GM21367 (cell line): ENCODE measurements at regions not wholly inside any gene's neighbourhood (a gene's known extent, or its start where the extent isn't known, plus 50 kb on each side); places are given as distances from the start of the nearest gene placed in this dataset.

Experiments used
- ATAC-seq: cut with Tn5 transposase; IDR thresholded peaks from one replicate; pipeline ENCODE4 v1.9.1; 2021; ENCODE audit not compliant: unreplicated experiment

GRCh38 chr6:105817961-105818360 is 268.2 kb upstream of the PRDM1 start:
- no peak for ATAC-seq

- ATAC-seq = no peak
Observed at GRCh38 chr6:105817370-105817769, 268.8 kb upstream of the PRDM1 start.

- no peak for ATAC-seq
Observed at GRCh38 chr6:105816847-105817246, 269.3 kb upstream of the PRDM1 start.

GRCh38 chr6:105815661-105816555 is 270.2 kb upstream of the PRDM1 start:
- ATAC-seq = no peak

GRCh38 chr6:105814745-105815536 is 271.2 kb upstream of the PRDM1 start:
- ATAC-seq = no peak

- ATAC-seq = no peak
Observed at GRCh38 chr6:105810922-105811482, 275.1 kb upstream of the PRDM1 start.

GRCh38 chr6:105810105-105810921 is 275.8 kb upstream of the PRDM1 start:
- no peak for ATAC-seq

- ATAC-seq = no peak
Observed at GRCh38 chr6:105808571-105808970, 277.6 kb upstream of the PRDM1 start.

- no peak for ATAC-seq
Observed at GRCh38 chr6:105807905-105808304, 278.2 kb upstream of the PRDM1 start.

GRCh38 chr6:105806486-105806920 is 279.6 kb upstream of the PRDM1 start:
- ATAC-seq = no peak

GRCh38 chr6:105805501-105806023 is 280.6 kb upstream of the PRDM1 start:
- ATAC-seq = no peak

GRCh38 chr6:105804424-105804823 is 281.7 kb upstream of the PRDM1 start:
- no peak for ATAC-seq

- ATAC-seq = no peak
Observed at GRCh38 chr6:105804000-105804399, 282.1 kb upstream of the PRDM1 start.

- no peak for ATAC-seq
Observed at GRCh38 chr6:105803442-105803841, 282.7 kb upstream of the PRDM1 start.

GRCh38 chr6:105802703-105803102 is 283.4 kb upstream of the PRDM1 start:
- no peak for ATAC-seq

- no peak for ATAC-seq
Observed at GRCh38 chr6:105800871-105801270, 285.3 kb upstream of the PRDM1 start.

- no peak for ATAC-seq
Observed at GRCh38 chr6:105800398-105800797, 285.7 kb upstream of the PRDM1 start.

GRCh38 chr6:105799056-105799455 is 287.1 kb upstream of the PRDM1 start:
- no peak for ATAC-seq

- ATAC-seq = no peak
Observed at GRCh38 chr6:105797983-105798453, 288.1 kb upstream of the PRDM1 start.

- no peak for ATAC-seq
Observed at GRCh38 chr6:105797286-105797979, 288.7 kb upstream of the PRDM1 start.
